Hematopoietic multipotent progenitor cell treated with erythropoietin and hydrocortisone succinate and interleukin-3 and kit ligand, for 4 days (in vitro differentiated cells): ENCODE measurements at regions not wholly inside any gene's neighbourhood (a gene's known extent, or its start where the extent isn't known, plus 50 kb on each side); places are given as distances from the start of the nearest gene placed in this dataset.
"Not testable (repeated sequence)": the region's sequence is repeated elsewhere in the genome, so short reads cannot be mapped to it uniquely, and the experiment has no call there.

Source experiments
- DNase-seq: peaks from one replicate; pipeline ENCODE4 v3.0.0-alpha.2; 2015

DNA sequence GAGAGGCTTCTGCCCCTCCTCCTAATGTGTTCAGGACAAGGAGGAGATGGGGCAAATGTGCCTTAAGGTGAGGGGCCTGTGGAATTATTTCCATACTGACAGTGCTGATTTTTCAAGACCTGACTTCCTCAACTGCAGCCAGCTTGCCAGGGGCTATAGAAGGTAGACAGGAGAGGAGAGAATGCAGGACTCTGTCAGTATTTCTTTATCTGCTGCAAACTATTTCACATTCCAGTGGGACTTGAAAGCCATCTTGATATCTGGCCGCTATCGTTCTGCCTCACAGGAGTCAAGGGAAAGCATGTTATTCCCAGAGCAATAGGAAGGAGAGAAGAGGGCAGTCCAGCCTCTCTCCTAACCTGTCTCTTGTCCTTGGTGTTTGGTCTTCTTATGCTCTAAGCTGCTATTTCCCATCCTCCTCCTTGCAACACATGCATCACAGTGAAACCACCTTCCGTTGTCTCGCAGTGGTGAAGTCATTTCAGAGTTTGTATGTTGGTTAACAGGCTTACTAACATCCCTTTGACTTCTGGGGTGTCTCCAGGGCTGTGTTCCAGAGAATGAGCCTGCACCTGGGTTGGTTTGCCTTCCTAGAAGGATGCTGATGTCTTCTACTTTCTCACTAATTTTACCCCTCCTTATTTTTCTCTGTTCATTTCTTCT lies 95.1 kb upstream of the MRPS22 start:
- DNase-seq: no peak

- no peak for DNase-seq
Measured at GRCh38 chr3:139251529-139251928, 92.3 kb upstream of the MRPS22 start.

DNA sequence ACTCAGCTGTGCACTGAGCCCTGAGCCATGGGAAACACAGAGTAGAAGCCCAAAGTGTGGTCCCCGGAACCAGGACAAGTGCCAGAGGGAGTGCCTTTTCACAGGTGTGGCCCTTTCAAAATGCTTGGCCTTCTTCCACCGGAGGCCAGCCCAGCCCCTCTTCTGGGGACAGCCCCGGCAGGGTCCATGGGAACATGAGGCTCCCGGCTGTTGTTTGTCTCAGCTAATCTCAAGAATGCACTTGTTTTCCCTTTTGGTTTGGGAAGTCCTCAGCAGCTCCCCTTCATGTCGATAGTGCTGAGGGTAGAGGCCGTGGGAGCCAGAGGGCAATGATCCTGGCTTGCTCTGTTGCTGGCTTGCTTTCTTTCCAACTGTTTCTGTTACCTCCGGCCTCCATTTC lies 91.1 kb upstream of the MRPS22 start:
- no peak for DNase-seq

GRCh38 chr3:139258276-139258675 lies 85.5 kb upstream of the MRPS22 start:
- DNase-seq: no peak

DNA sequence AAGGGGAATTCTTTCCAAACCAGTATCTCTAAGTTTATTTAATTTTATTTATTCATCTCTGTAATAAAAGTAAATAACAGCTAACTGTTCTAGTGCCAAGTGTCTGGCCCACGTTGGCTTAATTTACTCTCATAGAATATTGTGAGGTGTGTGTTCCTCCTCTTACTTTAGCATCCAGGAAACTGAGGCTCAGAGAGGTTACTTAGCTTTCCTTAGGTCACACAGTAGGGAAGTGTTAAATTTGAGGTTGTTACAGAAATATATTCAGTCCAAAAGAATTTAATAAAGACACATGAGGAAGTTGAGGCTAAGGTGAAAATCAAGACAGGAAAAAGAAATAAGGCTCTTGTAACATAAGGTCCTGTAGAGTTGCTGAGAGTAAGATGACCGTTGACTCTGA lies 84.4 kb upstream of the MRPS22 start:
- no peak for DNase-seq

GRCh38 chr3:139260041-139260486 lies 83.8 kb upstream of the MRPS22 start:
- no peak for DNase-seq

- DNase-seq: no peak
Measured at GRCh38 chr3:139260793-139261736, 82.8 kb upstream of the MRPS22 start.

DNA sequence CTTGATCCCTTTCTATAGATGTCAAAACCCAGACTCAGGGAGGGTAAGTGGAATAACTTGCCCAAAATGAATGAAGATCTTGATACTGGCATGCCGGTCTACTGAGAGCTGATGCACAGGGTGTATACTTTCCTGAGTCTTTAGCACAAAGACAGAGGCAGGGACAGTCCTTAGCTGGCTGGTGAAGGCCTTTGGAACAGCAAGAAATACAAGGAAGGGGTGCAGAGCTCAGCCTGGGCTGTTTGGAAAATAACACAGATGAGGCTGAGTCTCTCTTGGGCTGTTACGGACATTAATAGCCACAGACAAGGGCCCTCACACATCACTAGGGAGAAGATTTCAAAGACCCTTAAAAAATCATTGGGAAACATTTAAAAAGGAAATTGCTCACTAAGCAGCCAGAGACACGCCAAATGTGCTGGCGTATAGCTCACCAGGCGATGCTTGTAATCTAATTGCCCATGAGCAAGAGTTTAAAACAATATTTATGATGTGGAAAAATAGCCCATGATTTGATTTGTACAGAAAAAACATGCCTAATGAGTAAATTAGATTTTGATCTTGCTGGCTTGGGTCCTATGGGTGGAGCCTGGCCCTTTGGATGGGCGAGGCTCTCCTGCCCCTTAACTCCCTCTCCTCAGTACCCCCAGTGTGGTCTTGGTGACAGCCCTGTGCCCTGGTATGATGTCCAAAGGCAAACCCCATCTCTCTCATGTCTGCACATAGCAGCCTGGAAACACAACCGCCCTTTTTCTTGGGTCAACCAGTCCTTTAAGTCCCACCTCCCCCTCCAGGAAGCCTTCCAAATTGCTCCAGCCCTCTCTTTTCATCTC lies 81.8 kb upstream of the MRPS22 start:
- DNase-seq: no peak

DNA sequence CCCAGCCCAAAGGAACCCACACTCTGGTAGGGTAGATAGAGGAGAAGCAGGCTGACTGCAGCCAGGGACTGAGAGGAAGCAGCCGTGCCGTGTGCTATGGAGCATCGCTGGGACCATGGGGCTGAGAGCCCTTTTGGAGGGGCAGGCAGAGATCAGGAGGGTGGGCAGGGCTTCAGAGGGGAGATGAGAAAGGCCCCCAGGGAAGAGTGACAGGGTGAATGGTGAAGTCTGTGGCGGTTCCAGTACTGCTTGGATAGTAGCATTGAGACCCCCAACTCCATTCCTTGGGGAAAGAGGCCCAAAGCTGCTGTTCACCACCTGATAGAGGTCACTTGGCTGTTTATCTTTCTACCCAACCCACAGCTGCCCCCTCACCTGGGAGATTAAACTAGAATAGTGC lies 80.0 kb upstream of the MRPS22 start:
- no peak for DNase-seq

GRCh38 chr3:139264375-139264774 lies 79.4 kb upstream of the MRPS22 start:
- DNase-seq: no peak

DNA sequence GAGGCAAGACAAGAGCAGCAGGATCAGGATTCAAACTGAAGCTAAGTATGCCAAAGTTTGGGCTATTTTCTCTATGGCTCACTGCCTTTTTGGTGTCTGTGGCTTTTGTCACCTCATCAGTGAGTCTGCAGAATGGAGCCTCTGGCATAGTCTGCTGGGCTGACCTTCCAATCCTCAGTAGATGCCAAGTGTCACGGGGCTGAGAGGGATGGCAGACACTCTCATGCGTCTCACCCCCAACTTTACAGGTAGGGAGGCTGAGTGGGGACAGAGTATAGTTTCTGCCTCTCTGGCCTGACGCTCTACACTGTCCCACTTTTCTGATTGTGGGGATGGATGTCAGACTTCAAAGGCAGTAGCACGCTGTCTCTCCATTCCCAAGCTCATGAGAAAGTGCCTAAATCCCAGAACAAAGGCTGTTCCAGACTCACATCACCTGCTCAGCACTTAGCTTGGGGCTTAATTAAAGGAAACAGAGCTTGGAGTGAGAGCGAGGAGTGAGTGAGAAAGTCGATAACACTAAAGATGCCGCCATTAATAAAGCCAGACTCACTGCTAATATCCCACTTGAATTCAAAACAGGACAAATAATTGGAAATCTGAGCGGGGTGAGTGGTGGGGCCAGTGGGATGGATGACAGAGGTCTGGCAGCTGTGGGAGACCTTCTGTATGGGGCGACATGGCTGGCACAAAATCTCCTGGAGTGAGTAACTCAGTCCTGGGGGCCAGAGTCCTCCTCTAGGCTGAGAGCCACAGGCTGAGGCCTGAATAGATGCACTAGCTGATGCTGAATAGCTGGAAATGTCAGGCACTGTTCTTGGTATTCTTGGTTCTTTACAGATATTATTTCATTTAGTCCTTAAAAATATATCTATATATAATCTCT lies 78.4 kb upstream of the MRPS22 start:
- DNase-seq: no peak

- no peak for DNase-seq
Measured at GRCh38 chr3:139267300-139268246, 76.2 kb upstream of the MRPS22 start.

- DNase-seq: no peak
Measured at GRCh38 chr3:139269984-139270383, 73.8 kb upstream of the MRPS22 start.

- not testable (repeated sequence) for DNase-seq
Measured at GRCh38 chr3:139270652-139271051, 73.2 kb upstream of the MRPS22 start.

DNA sequence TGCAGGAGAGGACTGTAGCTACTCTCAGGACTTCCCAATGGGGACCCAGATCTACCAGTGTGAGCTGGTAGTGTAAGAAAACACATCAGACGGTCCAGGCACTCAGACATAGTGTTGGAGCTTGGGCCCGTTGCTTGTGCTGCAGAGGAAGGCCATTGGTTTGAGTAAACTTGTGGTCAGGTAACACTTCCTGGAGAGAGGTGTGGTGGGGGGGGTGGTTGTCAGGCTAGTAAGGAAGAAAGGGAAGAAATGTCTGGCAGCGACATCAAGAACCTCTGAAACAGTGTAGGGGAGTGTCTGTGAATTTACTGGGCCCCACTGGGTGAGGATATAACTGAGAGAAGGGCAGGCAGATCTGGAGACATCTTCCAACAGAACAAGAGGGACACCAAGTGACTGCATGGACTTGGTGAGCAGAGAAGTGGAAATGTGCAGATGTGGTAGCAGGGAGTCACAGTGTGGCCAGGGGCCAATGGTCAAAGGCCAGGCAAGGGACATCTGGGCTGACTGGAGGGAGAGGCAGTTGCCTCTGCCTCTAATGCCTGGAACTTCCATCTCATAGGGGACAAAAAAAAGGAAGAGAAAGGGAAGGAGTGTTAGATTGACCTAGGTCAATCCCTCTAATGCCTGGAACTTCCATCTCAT lies 63.7 kb upstream of the MRPS22 start:
- no peak for DNase-seq

DNA sequence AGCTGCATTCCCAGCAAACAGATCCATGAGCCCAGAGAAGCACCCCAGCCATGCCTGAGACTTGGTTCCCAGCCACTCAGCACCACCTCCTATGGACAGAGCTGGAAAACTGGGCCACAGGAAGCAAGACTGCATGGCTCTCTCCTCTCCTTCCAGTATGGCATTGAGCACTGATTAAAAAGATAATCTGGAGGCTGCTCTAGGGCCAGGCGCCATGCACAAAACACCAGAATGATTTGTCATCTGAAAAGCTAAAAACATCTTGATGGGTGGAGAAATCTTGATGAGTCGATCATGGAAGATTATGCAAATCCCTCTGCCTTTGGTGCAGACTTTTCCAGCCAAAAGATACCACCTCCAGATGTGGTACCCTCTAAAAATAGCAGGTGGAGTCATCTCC lies 62.7 kb upstream of the MRPS22 start:
- DNase-seq: no peak

DNA sequence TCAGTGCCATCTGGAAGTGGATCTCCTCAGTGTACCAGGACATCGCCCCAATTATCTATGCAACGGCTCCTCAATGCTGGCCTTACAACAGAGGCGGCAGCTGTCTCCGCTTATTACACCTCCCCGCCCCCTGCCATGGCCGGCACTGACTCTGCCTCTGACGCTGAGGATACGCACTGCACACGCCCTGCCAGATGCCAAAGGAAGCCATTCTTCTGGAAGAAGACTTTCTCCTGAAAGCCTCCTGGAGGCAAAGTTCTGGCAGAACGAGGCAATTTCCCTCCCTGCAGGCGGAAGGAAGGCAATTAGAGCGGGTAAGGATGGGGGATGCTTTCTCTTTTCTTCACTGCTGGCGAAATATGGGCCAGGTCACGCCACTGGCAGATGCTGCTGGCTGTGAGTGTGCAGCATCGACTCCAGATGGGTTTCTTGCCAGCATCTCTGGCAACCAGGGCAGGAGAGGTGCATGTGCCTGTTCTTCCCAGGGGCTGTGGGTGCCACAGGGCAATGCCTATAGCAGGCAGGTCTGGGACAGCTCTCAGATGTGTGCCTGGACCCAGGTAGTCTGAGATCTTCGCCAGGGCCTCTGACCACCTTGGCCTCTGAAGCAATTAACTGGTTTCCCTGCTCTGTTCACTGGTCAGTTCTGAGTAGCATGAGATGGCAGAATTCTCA lies 62.2 kb upstream of the MRPS22 start:
- DNase-seq: no peak

GRCh38 chr3:139283301-139283700 lies 60.5 kb upstream of the MRPS22 start:
- no peak for DNase-seq

- DNase-seq: no peak
Measured at GRCh38 chr3:139284221-139284620, 59.6 kb upstream of the MRPS22 start.

GRCh38 chr3:139285691-139286090 lies 58.1 kb upstream of the MRPS22 start:
- no peak for DNase-seq
